Upper lobe of left lung (tissue), 4 donors: ENCODE measurements at regions not wholly inside any gene's neighbourhood (a gene's known extent, or its start where the extent isn't known, plus 50 kb on each side); places are given as distances from the start of the nearest gene placed in this dataset.

Experiments used
- EP300 ChIP-seq, 4 donors: sonication (generic); formaldehyde crosslinking; IDR thresholded peaks; one replicate each; pipeline ENCODE4 v1.5.1; 2017; ENCODE audit warnings: antibody characterized with exemption in 4 of 4, control low read depth in 2 of 4
- POLR2A ChIP-seq, 4 donors: fragments of 450-650 bp; IDR thresholded peaks; one replicate each; pipeline ENCODE4 v1.5.1; 2016 to 2017; ENCODE audit warnings: antibody characterized with exemption in 4 of 4, mild to moderate bottlenecking in 2 of 4
- POLR2AphosphoS5 ChIP-seq, 2 donors: sonication (generic); formaldehyde crosslinking; IDR thresholded peaks; one replicate each; pipeline ENCODE4 v1.5.1; 2017; ENCODE audit warnings: antibody characterized with exemption in 2 of 2
- TF ChIP-seq, protein P1 (sequence below), 6 experiments: fragments of 450-650 bp in 4 of 6; fragments of 200-600 bp in 2 of 6; sonication (generic) in 2 of 6; IDR thresholded peaks; one replicate each; pipeline ENCODE4 v1.5.1; 2016 to 2019; ENCODE audit warnings: antibody characterized with exemption in 6 of 6

GRCh38 chrX:141989134-141989533, 85.4 kb downstream of the MAGEC1 start:
- TF ChIP-seq, protein P1, sequence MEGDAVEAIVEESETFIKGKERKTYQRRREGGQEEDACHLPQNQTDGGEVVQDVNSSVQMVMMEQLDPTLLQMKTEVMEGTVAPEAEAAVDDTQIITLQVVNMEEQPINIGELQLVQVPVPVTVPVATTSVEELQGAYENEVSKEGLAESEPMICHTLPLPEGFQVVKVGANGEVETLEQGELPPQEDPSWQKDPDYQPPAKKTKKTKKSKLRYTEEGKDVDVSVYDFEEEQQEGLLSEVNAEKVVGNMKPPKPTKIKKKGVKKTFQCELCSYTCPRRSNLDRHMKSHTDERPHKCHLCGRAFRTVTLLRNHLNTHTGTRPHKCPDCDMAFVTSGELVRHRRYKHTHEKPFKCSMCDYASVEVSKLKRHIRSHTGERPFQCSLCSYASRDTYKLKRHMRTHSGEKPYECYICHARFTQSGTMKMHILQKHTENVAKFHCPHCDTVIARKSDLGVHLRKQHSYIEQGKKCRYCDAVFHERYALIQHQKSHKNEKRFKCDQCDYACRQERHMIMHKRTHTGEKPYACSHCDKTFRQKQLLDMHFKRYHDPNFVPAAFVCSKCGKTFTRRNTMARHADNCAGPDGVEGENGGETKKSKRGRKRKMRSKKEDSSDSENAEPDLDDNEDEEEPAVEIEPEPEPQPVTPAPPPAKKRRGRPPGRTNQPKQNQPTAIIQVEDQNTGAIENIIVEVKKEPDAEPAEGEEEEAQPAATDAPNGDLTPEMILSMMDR (IDR thresholded peaks at IDR 0.05), result no peak
- TF ChIP-seq POLR2A (IDR thresholded peaks at IDR 0.05) (no peak), EP300 (IDR thresholded peaks at IDR 0.05) (no peak), POLR2AphosphoS5 (IDR thresholded peaks at IDR 0.05) (no peak)
